NB4 (cell line): ENCODE measurements at regions not wholly inside any gene's neighbourhood (a gene's known extent, or its start where the extent isn't known, plus 50 kb on each side); places are given as distances from the start of the nearest gene placed in this dataset.

Source experiments
- DNase-seq: peaks from one replicate; pipeline ENCODE4 v3.0.0; 2010; ENCODE audit warnings: low read depth
- H3K4me3 ChIP-seq: one replicate; pipeline ENCODE4 v1.5.1; 2011; ENCODE audit warnings: mild to moderate bottlenecking, low read depth, low read length, moderate library complexity
- CTCF ChIP-seq: IDR thresholded peaks from one replicate; pipeline ENCODE4 v1.5.1; 2012; ENCODE audit warnings: low read depth, low read length
- MAX ChIP-seq: IDR thresholded peaks from 2 replicates; pipeline ENCODE4 v1.6.1; 2011; ENCODE audit warnings: low read depth, low read length
- MYC ChIP-seq: IDR thresholded peaks from 2 replicates; pipeline ENCODE4 v1.6.1; 2011; ENCODE audit warnings: low read depth, low read length
- POLR2A ChIP-seq: IDR thresholded peaks from 2 replicates; pipeline ENCODE4 v1.6.1; 2011; ENCODE audit warnings: mild to moderate bottlenecking; ENCODE audit not compliant: insufficient read length; ENCODE audit errors: extremely low read depth

- TF ChIP-seq MAX (no peak), MYC (no peak), CTCF (no peak), POLR2A (no peak)
- H3K4me3 ChIP-seq: no peak overlapping the region
- DNase-seq: no peak
These were observed 178.9 kb downstream of the SOX4 start for GRCh38 chr6:21772477-21772876.

- no peak overlapping the region for H3K4me3 ChIP-seq
- TF ChIP-seq POLR2A (no peak), MYC (no peak), CTCF (no peak), MAX (no peak)
- no peak for DNase-seq
These were observed 179.5 kb downstream of the SOX4 start for GRCh38 chr6:21772884-21773575.

- no peak for TF ChIP-seq MYC
- TF ChIP-seq POLR2A: no peak
- no peak for TF ChIP-seq MAX
- TF ChIP-seq CTCF: no peak
- DNase-seq: no peak
- H3K4me3 ChIP-seq: no peak overlapping the region
These were observed 180.0 kb downstream of the SOX4 start for GRCh38 chr6:21773576-21773968.

GRCh38 chr6:21777846-21778245 is 184.3 kb downstream of the SOX4 start:
- TF ChIP-seq CTCF: no peak
- TF ChIP-seq POLR2A: no peak
- no peak for TF ChIP-seq MAX
- TF ChIP-seq MYC: no peak
- DNase-seq: no peak
- H3K4me3 ChIP-seq: no peak overlapping the region

- TF ChIP-seq CTCF (no peak), POLR2A (no peak), MAX (no peak), MYC (no peak)
- H3K4me3 ChIP-seq: no peak overlapping the region
These were observed 186.6 kb downstream of the SOX4 start for GRCh38 chr6:21780141-21780540.

GRCh38 chr6:21780679-21781078 is 187.1 kb downstream of the SOX4 start:
- no peak overlapping the region for H3K4me3 ChIP-seq
- TF ChIP-seq MAX: no peak
- no peak for TF ChIP-seq CTCF
- TF ChIP-seq MYC: no peak
- no peak for TF ChIP-seq POLR2A
- DNase-seq: no peak

More at GRCh38 chr6:21780141-21780540, 186.6 kb downstream of the SOX4 start:
- no peak for DNase-seq
